ENCODE measurements at regions not wholly inside any gene's neighbourhood (a gene's known extent, or its start where the extent isn't known, plus 50 kb on each side); places are given as distances from the start of the nearest gene placed in this dataset.

DNA sequence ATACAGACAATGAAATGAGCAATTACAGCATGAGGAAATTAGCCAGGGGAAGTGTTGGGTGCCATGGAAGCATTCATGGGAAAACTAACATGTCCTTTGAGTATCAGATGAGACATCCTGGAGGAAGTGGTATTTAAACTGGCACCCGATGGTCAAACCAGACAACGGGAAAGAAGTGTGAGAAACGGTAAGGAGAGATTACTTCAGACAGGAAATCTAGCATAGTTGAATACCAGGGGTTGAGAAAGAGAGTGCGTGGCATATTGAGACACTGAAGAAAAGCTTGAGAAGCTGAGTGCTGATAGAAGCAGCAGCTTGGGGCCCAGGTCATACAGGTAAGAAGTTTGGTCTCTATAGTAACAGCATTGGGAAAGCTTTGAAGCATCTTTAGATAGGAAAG lies 175.3 kb downstream of the C11orf87 start:
- no peaks in the 10 kb centered on the region for H3K79me2 ChIP-seq (ENCODE audit: control insufficient read depth, insufficient read depth, low read length)
- H3K27ac ChIP-seq (ENCODE audit: control insufficient read depth, insufficient read depth) = no peak overlapping the region
- DNase-seq (ENCODE audit: low read depth, low spot score) (no peak), FAIRE-seq (no peak), ATAC-seq (no peak)
- intact Hi-C loops (cut with micrococcal nuclease; ENCODE audit: unreplicated experiment) (no loop called here), in situ Hi-C loops (cut with MboI) (no loop called here)
- no peak overlapping the region for H3K9ac ChIP-seq (ENCODE audit: control insufficient read depth, insufficient read depth, low read length)
- H3K4me2 ChIP-seq (ENCODE audit: control insufficient read depth, insufficient read depth) = no peak overlapping the region
- H2AFZ ChIP-seq (ENCODE audit: control insufficient read depth, low read depth, low read length) = no peak overlapping the region
- no peaks in the 10 kb centered on the region for H3K4me1 ChIP-seq (ENCODE audit: control insufficient read depth, insufficient read depth, low read length)
- no peaks in the 10 kb centered on the region for H3K9me3 ChIP-seq (replicated peaks; ENCODE audit: control insufficient read depth, insufficient read depth, low read length)
- no TSS peak for BruUV-seq (replicated peaks)
- no peaks in the 10 kb centered on the region; a peak in 1 of 4 replicates for H3K27me3 ChIP-seq (replicated peaks in 1 of 2; ENCODE audit: control insufficient read depth in 2 of 2, insufficient read depth in 2 of 2, low read length in 1 of 2)
- CTCF ChIA-PET = no interaction called here
- SMC1A ChIA-PET (ENCODE audit: uncharacterized antibody, unreplicated experiment) = no interaction called here
- RAD21 ChIA-PET (ENCODE audit: unreplicated experiment) = no interaction called here
- TF ChIP-seq CREM (IDR thresholded peaks at IDR 0.05; ENCODE audit: low read depth) (no peak), MYC (IDR thresholded peaks at IDR 0.05; ENCODE audit: insufficient read depth, insufficient read length, insufficient replicate concordance, low read length, severe bottlenecking) (no peak), IKZF2 (IDR thresholded peaks at IDR 0.05) (no peak), LARP7 (IDR thresholded peaks at IDR 0.05) (no peak), FOS (IDR thresholded peaks at IDR 0.05; ENCODE audit: borderline replicate concordance, extremely low read depth, insufficient read length) (no peak), SUPT20H (IDR thresholded peaks at IDR 0.05; ENCODE audit: borderline replicate concordance, control insufficient read depth, low read depth, low read length) (no peak)
- TF ChIP-seq, protein P1, sequence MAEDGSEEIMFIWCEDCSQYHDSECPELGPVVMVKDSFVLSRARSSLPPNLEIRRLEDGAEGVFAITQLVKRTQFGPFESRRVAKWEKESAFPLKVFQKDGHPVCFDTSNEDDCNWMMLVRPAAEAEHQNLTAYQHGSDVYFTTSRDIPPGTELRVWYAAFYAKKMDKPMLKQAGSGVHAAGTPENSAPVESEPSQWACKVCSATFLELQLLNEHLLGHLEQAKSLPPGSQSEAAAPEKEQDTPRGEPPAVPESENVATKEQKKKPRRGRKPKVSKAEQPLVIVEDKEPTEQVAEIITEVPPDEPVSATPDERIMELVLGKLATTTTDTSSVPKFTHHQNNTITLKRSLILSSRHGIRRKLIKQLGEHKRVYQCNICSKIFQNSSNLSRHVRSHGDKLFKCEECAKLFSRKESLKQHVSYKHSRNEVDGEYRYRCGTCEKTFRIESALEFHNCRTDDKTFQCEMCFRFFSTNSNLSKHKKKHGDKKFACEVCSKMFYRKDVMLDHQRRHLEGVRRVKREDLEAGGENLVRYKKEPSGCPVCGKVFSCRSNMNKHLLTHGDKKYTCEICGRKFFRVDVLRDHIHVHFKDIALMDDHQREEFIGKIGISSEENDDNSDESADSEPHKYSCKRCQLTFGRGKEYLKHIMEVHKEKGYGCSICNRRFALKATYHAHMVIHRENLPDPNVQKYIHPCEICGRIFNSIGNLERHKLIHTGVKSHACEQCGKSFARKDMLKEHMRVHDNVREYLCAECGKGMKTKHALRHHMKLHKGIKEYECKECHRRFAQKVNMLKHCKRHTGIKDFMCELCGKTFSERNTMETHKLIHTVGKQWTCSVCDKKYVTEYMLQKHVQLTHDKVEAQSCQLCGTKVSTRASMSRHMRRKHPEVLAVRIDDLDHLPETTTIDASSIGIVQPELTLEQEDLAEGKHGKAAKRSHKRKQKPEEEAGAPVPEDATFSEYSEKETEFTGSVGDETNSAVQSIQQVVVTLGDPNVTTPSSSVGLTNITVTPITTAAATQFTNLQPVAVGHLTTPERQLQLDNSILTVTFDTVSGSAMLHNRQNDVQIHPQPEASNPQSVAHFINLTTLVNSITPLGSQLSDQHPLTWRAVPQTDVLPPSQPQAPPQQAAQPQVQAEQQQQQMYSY (CRISPR knock-in tag; IDR thresholded peaks at IDR 0.05) = no peak
- H4K20me1 ChIP-seq (ENCODE audit: control insufficient read depth, insufficient read depth) = no peaks in the 10 kb centered on the region
- 5% methylated on average over 4 of the region's 4 CpGs for WGBS (ENCODE audit: insufficient coverage, insufficient replicate concordance, low lambda C conversion rate, missing lambda C conversion rate)
- H3K4me3 ChIP-seq = no peak overlapping the region
- H3K36me3 ChIP-seq (ENCODE audit: control insufficient read depth in 2 of 2, insufficient read depth in 2 of 2, low read length in 1 of 2) = no peaks in the 10 kb centered on the region
- POLR2A ChIA-PET = no interaction called here
